Adrenal gland (tissue), 5 donors: ENCODE measurements at regions not wholly inside any gene's neighbourhood (a gene's known extent, or its start where the extent isn't known, plus 50 kb on each side); places are given as distances from the start of the nearest gene placed in this dataset.
"Not testable (repeated sequence)": the region's sequence is repeated elsewhere in the genome, so short reads cannot be mapped to it uniquely, and the experiment has no call there.

ENCODE experiments used
- POLR2A ChIP-seq, 2 donors: fragments of 450-650 bp; IDR thresholded peaks; one replicate each; pipeline ENCODE4 v1.6.1; 2017; ENCODE audit warnings: antibody characterized with exemption in 2 of 2, mild to moderate bottlenecking in 2 of 2, moderate library complexity in 1 of 2
- TF ChIP-seq, protein P1 (sequence below), 6 experiments: fragments of 450-650 bp in 4 of 6; fragments of 200-600 bp in 2 of 6; sonication (generic) in 1 of 6; IDR thresholded peaks; 1 replicate in 5 of 6; 2 replicates in 1 of 6; pipeline versions ENCODE4 v1.5.1 to v1.8.0; 2016 to 2021; ENCODE audit warnings: antibody characterized with exemption in 6 of 6, mild to moderate bottlenecking in 2 of 6, moderate library complexity in 1 of 6
- donor health status: DM: no; HTN: no; CAD: no.

GRCh38 chr1:148404786-148405568 is 78.1 kb downstream of the PPIAL4G start:
- TF ChIP-seq, protein P1, sequence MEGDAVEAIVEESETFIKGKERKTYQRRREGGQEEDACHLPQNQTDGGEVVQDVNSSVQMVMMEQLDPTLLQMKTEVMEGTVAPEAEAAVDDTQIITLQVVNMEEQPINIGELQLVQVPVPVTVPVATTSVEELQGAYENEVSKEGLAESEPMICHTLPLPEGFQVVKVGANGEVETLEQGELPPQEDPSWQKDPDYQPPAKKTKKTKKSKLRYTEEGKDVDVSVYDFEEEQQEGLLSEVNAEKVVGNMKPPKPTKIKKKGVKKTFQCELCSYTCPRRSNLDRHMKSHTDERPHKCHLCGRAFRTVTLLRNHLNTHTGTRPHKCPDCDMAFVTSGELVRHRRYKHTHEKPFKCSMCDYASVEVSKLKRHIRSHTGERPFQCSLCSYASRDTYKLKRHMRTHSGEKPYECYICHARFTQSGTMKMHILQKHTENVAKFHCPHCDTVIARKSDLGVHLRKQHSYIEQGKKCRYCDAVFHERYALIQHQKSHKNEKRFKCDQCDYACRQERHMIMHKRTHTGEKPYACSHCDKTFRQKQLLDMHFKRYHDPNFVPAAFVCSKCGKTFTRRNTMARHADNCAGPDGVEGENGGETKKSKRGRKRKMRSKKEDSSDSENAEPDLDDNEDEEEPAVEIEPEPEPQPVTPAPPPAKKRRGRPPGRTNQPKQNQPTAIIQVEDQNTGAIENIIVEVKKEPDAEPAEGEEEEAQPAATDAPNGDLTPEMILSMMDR (IDR thresholded peaks at IDR 0.05): not testable (repeated sequence)
- not testable (repeated sequence) for TF ChIP-seq POLR2A (IDR thresholded peaks at IDR 0.05)
